Spleen (tissue), 11 donors: ENCODE measurements at regions not wholly inside any gene's neighbourhood (a gene's known extent, or its start where the extent isn't known, plus 50 kb on each side); places are given as distances from the start of the nearest gene placed in this dataset.
"Not testable (repeated sequence)": the region's sequence is repeated elsewhere in the genome, so short reads cannot be mapped to it uniquely, and the experiment has no call there.

Source experiments
- DNase-seq: peaks from one replicate; pipeline ENCODE4 v3.0.0-alpha.2; 2020
- H3K27ac ChIP-seq, 8 donors: fragments of 200-600 bp; sonication (generic) in 7 of 8; 1 replicate in 4 of 8; 2 replicates in 4 of 8; pipeline versions ENCODE4 v1.5.0 to v1.8.0; 2016 to 2021; ENCODE audit warnings: inconsistent platforms in 4 of 8, mild to moderate bottlenecking in 4 of 8, moderate library complexity in 1 of 8
- H3K27me3 ChIP-seq, 7 donors: fragments of 200-600 bp; sonication (generic) in 6 of 7; replicated peaks in 1 of 7; 1 replicate in 4 of 7; 2 replicates in 3 of 7; pipeline versions ENCODE4 v1.5.0 to v1.8.0; 2016 to 2021; ENCODE audit warnings: inconsistent platforms in 3 of 7, mild to moderate bottlenecking in 1 of 7
- H3K36me3 ChIP-seq, 6 donors: fragments of 200-600 bp; sonication (generic) in 5 of 6; 1 replicate in 4 of 6; 2 replicates in 2 of 6; pipeline versions ENCODE4 v1.5.0 to v1.8.0; 2016 to 2021; ENCODE audit warnings: inconsistent platforms in 2 of 6
- H3K4me1 ChIP-seq, 6 donors: fragments of 200-600 bp; sonication (generic) in 5 of 6; 1 replicate in 3 of 6; 2 replicates in 3 of 6; pipeline versions ENCODE4 v1.5.0 to v1.8.0; 2016 to 2021; ENCODE audit warnings: inconsistent platforms in 3 of 6
- H3K4me3 ChIP-seq, 8 donors: fragments of 200-600 bp; sonication (generic) in 7 of 8; 1 replicate in 4 of 8; 2 replicates in 4 of 8; pipeline versions ENCODE4 v1.5.0 to v1.8.0; 2016 to 2021; ENCODE audit warnings: inconsistent platforms in 4 of 8, mild to moderate bottlenecking in 4 of 8, moderate library complexity in 2 of 8
- H3K9me3 ChIP-seq, 8 donors: fragments of 200-600 bp; sonication (generic) in 7 of 8; 1 replicate in 4 of 8; 2 replicates in 4 of 8; pipeline versions ENCODE4 v1.5.0 to v1.8.0; 2016 to 2021; ENCODE audit warnings: inconsistent platforms in 4 of 8
- CTCF ChIP-seq, 11 experiments: fragments of 200-600 bp in 7 of 11; fragments of 450-650 bp in 4 of 11; sonication (generic) in 4 of 11; IDR thresholded peaks in 8 of 11; conservative IDR thresholded peaks in 3 of 11; 1 replicate in 7 of 11; 2 replicates in 4 of 11; pipeline versions ENCODE4 v1.4.0 to v1.8.0; 2016 to 2021; ENCODE audit warnings: antibody characterized with exemption in 11 of 11, inconsistent platforms in 4 of 11, mild to moderate bottlenecking in 1 of 11
- POLR2A ChIP-seq, 3 donors: fragments of 450-650 bp; IDR thresholded peaks; one replicate each; pipeline ENCODE4 v1.5.1; 2017; ENCODE audit warnings: antibody characterized with exemption in 3 of 3, mild to moderate bottlenecking in 1 of 3
- POLR2AphosphoS5 ChIP-seq, 3 donors: sonication (generic); formaldehyde crosslinking; IDR thresholded peaks; one replicate each; pipeline ENCODE4 v1.5.1; 2017; ENCODE audit warnings: antibody characterized with exemption in 3 of 3
- WGBS, 5 donors: extraction: QIAGEN DNeasy Blood & Tissue Kit in 3 of 5; methylation state at CpG; one replicate each; pipeline versions ENCODE4 v1.1.5 to v1.1.7; 2013 to 2018; 5-methylcytosine and 5-hydroxymethylcytosine counted together
- intact Hi-C: fragments of 100-400 bp; cut with DNase I; formaldehyde crosslinking; loops from one replicate; pipeline ENCODE4 v1.15.0; 2023; ENCODE audit warnings: low total_unique reads
- donor health status: healthy with polysubstance abuse.
- donor health status: DM: no; HTN: no; CAD: no; lungs with moderate emphysema.
- donor health status: DM: no; HTN: no; CAD: no.
- donor health status: Bipolar disorder and iron deficiency.
- donor health status: healthy.
- donor health status: DM: no; HTN: no; CAD: no.
- donor health status: DM: yes; HTN: yes; CAD: no.

GRCh38 chr6:82458705-82459104 is 95.1 kb downstream of the TPBG start:
- Histone ChIP-seq H3K36me3 (no peaks in the 10 kb centered on the region), H3K4me1 (no peaks in the 10 kb centered on the region), H3K27ac (no peak overlapping the region), H3K27me3 (no peaks in the 10 kb centered on the region), H3K4me3 (no peak overlapping the region), H3K9me3 (peaks cover 0 to 65% (median 34%) of the 10 kb centered on the region in 8 donors)
- DNase-seq = no peak
- WGBS, 5 donors = 70 to 80% (median 73%) methylated on average over 2 of the region's 2 CpGs
- TF ChIP-seq POLR2AphosphoS5 (IDR thresholded peaks at IDR 0.05) (no peak), POLR2A (IDR thresholded peaks at IDR 0.05) (no peak), CTCF (IDR thresholded peaks at IDR 0.05 in 8 of 11, conservative IDR thresholded peaks at IDR 0.05 in 3 of 11) (no peak)
- intact Hi-C loops = no loop called here

GRCh38 chr6:82461536-82461935 is 97.9 kb downstream of the TPBG start:
- Histone ChIP-seq H3K27me3 (no peaks in the 10 kb centered on the region), H3K9me3 (peaks cover 0 to 43% (median 21%) of the 10 kb centered on the region in 8 donors), H3K36me3 (no peaks in the 10 kb centered on the region), H3K4me1 (no peaks in the 10 kb centered on the region), H3K4me3 (no peak overlapping the region), H3K27ac (no peak overlapping the region)
- intact Hi-C loops = no loop called here
- no peak for DNase-seq
- TF ChIP-seq CTCF (IDR thresholded peaks at IDR 0.05 in 8 of 11, conservative IDR thresholded peaks at IDR 0.05 in 3 of 11) (no peak), POLR2A (IDR thresholded peaks at IDR 0.05) (no peak), POLR2AphosphoS5 (IDR thresholded peaks at IDR 0.05) (no peak)
- 84 to 93% (median 91%) methylated on average over 1 of the region's 1 CpG for WGBS, 5 donors

- H3K36me3 ChIP-seq = no peaks in the 10 kb centered on the region
- H3K27ac ChIP-seq = no peak overlapping the region
- intact Hi-C loops = no loop called here
- no peak overlapping the region for H3K4me3 ChIP-seq
- no peak for DNase-seq
- TF ChIP-seq POLR2AphosphoS5 (IDR thresholded peaks at IDR 0.05) (no peak), POLR2A (IDR thresholded peaks at IDR 0.05) (no peak), CTCF (IDR thresholded peaks at IDR 0.05 in 8 of 11, conservative IDR thresholded peaks at IDR 0.05 in 3 of 11) (no peak)
- H3K4me1 ChIP-seq = no peaks in the 10 kb centered on the region
- no peaks in the 10 kb centered on the region for H3K27me3 ChIP-seq
- H3K9me3 ChIP-seq = peaks cover 0 to 53% (median 33%) of the 10 kb centered on the region in 8 donors
Measured at GRCh38 chr6:82467338-82467737, 103.7 kb downstream of the TPBG start.

GRCh38 chr6:82470123-82470522 is 106.5 kb downstream of the TPBG start:
- DNase-seq, intact Hi-C loops, H3K27me3 ChIP-seq, H3K36me3 ChIP-seq, H3K4me3 ChIP-seq, H3K4me1 ChIP-seq, H3K27ac ChIP-seq: not testable (repeated sequence)
- peaks cover 0 to 53% (median 34%) of the 10 kb centered on the region in 8 donors for H3K9me3 ChIP-seq
- WGBS, 5 donors = 80 to 97% (median 93%) methylated on average over 7 to 8 of the region's 8 CpGs

- H3K36me3 ChIP-seq, DNase-seq, H3K27ac ChIP-seq, H3K4me3 ChIP-seq, H3K27me3 ChIP-seq, H3K4me1 ChIP-seq, intact Hi-C loops: not testable (repeated sequence)
- H3K9me3 ChIP-seq = peaks cover 0 to 12% (median under 1%) of the 10 kb centered on the region in 8 donors
- WGBS, 5 donors = 88 to 91% (median 90%) methylated on average over 5 of the region's 5 CpGs
Measured at GRCh38 chr6:82475106-82475505, 111.5 kb downstream of the TPBG start.
